IPS-18a (cell line): ENCODE measurements at regions not wholly inside any gene's neighbourhood (a gene's known extent, or its start where the extent isn't known, plus 50 kb on each side); places are given as distances from the start of the nearest gene placed in this dataset.

Experiments
- H3K27ac ChIP-seq: one replicate; pipeline ENCODE4 v1.5.1; 2013; ENCODE audit warnings: low read length
- H3K27me3 ChIP-seq: one replicate; pipeline ENCODE4 v1.6.1; 2013; ENCODE audit warnings: mild to moderate bottlenecking, low read length; ENCODE audit not compliant: control insufficient read depth, insufficient read depth
- H3K36me3 ChIP-seq: one replicate; pipeline ENCODE4 v1.6.1; 2013; ENCODE audit warnings: low read depth, low read length; ENCODE audit not compliant: control insufficient read depth
- H3K4me1 ChIP-seq: one replicate; pipeline ENCODE4 v1.6.1; 2013; ENCODE audit warnings: low read depth, low read length; ENCODE audit not compliant: control insufficient read depth
- H3K4me3 ChIP-seq: one replicate; pipeline ENCODE4 v1.5.1; 2013; ENCODE audit warnings: low read length
- H3K9ac ChIP-seq: one replicate; pipeline ENCODE4 v1.6.1; 2013; ENCODE audit warnings: mild to moderate bottlenecking, low read length, moderate library complexity
- H3K9me3 ChIP-seq: one replicate; pipeline ENCODE4 v1.6.1; 2013; ENCODE audit warnings: low read depth, low read length; ENCODE audit not compliant: control insufficient read depth

DNA sequence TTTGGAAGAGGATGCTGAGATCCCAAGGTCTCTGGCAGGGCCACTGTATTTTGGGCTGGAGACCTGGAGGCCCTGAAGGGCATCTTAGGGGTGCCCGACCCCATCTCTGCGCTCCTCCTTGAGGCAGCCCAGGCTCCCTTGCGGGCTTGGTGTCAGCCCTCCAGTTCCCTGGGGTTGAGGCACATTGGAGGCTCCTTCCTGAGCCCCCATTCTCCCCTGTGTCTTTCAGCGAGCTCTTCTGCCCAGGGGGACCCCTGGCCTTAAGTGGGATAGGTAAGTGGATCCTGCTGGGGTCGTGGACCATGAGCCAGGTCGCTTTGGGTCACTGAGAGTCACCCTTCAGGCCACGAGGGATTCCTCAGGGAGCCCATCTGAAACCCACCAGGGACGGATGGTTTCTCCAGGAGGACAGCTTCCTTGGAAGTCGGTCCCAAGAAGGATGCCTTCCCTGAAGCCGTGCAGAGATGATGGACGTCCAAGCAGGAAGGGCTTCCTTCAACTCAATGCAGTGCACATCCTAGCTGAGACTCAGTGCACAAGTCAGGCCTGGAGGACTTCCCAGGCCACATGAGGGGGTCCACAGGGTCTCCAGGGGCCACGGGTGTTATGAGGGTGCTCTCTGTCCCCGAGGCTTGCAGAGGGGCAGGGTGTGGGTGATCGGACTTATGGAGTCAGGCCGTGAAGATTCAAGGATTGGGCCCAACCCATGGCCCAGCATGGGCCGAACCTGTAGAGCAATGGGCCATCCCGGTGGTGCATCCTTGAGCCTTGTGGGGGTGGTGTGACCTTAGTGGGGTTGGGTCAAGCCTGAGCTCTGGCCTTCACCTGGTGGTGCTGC is 224.3 kb downstream of the SNRPN start:
- Histone ChIP-seq H3K27ac (no peak overlapping the region), H3K27me3 (no peaks in the 10 kb centered on the region), H3K4me1 (no peaks in the 10 kb centered on the region), H3K36me3 (no peaks in the 10 kb centered on the region), H3K9me3 (peaks cover 36% of the 10 kb centered on the region), H3K9ac (no peak overlapping the region), H3K4me3 (no peak overlapping the region)

- peaks cover 34% of the 10 kb centered on the region for H3K9me3 ChIP-seq
- H3K9ac ChIP-seq = no peak overlapping the region
- no peaks in the 10 kb centered on the region for H3K4me1 ChIP-seq
- H3K36me3 ChIP-seq = no peaks in the 10 kb centered on the region
- H3K27me3 ChIP-seq = no peaks in the 10 kb centered on the region
- H3K4me3 ChIP-seq = no peak overlapping the region
- no peak overlapping the region for H3K27ac ChIP-seq
Observed at GRCh38 chr15:25179673-25180511, 225.1 kb downstream of the SNRPN start.

DNA sequence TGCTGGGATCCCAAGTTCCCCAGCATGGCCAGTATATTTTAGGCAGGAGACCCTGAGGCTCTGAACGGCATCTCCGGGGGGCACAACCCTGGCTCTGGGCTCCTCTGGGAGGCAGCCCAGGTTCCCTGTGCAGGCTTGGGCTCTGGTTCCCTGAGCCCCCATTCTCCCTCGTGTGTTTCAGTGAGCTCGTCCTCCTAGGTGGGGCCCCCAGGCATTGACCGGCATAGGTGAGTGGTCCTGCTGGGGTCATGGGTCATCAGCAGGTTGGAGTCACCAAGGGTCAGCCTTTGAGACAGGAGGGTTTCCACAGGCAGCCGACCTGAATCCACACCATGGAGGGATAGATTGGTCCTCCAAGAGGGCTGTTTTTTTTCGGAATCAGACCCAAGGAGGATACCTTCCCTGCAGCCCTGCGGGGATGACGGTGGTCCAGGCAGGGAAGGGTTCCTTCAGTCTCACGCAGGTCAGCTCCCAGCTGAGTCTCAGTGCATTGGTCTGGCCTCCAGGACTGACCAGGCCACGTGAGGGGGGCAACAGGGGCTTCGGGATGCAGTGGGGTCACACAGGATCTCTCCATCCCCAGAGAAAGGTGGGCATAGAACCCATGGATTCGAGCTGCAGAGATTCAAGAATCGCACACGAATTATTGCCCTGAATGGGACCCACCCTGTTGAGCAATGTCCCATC is 226.0 kb downstream of the SNRPN start:
- Histone ChIP-seq H3K9me3 (peaks cover 29% of the 10 kb centered on the region), H3K36me3 (no peaks in the 10 kb centered on the region), H3K27ac (no peak overlapping the region), H3K4me3 (no peak overlapping the region), H3K27me3 (no peaks in the 10 kb centered on the region), H3K4me1 (no peaks in the 10 kb centered on the region), H3K9ac (no peak overlapping the region)

DNA sequence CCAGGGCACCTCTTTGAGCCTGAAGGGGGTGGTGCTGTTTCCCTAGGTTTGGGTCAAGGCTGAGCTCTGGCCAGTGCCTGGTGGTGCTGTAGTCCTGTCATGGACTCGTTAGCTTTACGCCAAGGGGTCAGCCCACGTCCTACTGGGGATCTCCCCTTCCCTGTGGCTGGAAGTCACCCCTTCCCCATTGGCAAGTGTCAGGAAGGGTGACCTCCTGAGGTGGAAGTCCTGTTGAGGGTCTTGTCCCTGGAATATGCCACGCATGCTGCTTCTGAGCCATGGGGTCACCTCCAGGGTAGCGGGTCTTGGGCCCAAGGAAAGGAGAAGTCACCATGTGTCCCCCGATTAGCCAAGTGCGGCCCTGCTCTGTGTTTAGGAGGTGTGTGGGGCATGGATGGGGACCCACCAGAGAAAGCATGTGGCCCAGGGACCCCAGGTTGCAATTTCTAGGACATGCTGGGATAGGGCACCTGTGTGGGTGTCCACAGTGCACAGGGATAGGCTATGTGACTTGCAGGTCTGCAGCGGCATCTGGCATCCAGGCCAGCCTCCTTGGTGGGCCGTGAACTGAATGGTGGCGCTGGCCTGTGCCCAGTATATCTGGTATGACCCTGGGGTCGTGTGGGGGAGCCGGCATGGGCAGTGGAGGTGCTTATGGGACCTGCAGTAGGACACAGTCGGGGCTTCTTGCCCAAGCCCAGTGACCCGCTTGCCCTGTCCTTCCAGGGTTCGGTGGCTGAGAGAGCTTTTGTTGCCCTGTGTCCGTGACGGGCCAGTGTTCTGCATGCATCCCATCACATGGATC is 226.7 kb downstream of the SNRPN start:
- H3K9ac ChIP-seq = no peak overlapping the region
- H3K27me3 ChIP-seq = no peaks in the 10 kb centered on the region
- no peak overlapping the region for H3K4me3 ChIP-seq
- no peaks in the 10 kb centered on the region for H3K4me1 ChIP-seq
- no peak overlapping the region for H3K27ac ChIP-seq
- no peaks in the 10 kb centered on the region for H3K36me3 ChIP-seq
- H3K9me3 ChIP-seq = peaks cover 25% of the 10 kb centered on the region

DNA sequence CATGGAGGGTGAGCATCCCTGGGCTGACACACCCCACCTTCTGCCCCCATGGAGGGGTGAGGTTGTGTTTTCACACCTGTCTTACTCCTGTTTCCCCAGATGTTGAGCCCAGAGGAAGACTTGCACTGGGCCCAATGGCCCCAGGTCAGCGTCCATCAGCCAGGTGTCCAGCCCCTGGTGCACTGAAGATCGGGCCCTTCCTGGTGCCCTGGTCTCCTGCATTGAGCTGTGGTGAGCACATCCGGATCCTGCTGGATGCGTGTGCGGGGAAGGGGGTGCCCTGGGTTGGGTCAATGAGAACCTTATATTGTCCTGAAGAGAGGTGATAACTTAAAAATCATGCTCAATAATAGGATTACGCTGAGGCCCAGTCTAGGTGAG is 227.3 kb downstream of the SNRPN start:
- H3K36me3 ChIP-seq = no peaks in the 10 kb centered on the region
- H3K9me3 ChIP-seq = peaks cover 19% of the 10 kb centered on the region
- H3K4me1 ChIP-seq = no peaks in the 10 kb centered on the region
- H3K4me3 ChIP-seq = no peak overlapping the region
- H3K9ac ChIP-seq = no peak overlapping the region
- no peak overlapping the region for H3K27ac ChIP-seq
- H3K27me3 ChIP-seq = no peaks in the 10 kb centered on the region

DNA sequence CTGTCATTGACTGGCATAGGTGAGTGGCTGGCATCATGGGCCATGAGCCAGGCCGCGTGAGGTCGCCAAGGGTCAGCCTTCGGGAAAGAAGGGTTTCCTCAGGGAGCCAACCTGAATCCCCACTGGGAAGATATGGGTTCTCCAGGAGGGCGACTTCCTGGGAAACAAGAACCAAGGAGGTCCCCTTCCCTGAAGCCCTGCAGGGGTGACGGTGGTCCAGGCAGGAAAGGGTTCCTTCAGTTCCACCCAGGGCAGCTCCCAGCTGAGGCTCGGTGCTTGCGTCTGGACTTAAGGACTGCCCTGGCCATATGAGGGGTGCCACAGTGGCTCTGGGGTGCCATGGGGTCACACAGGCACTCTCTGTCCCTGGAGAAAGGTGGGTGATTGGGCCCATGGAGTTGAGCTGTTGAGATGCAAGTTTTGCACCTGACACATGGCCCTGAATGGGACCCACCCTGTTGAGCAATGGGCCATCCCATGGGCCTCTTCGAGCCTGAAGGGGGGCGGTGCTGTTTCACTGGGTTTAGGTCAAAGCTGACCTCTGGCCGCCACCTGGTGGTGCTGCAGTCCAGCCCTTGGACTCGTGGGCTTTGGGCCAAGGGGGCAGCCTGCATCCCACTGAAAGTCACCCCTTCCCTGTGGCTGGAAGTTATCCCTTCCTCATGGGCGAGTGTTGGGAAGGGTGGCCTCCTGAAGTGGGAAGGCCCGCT is 228.1 kb downstream of the SNRPN start:
- Histone ChIP-seq H3K4me1 (no peaks in the 10 kb centered on the region), H3K4me3 (no peak overlapping the region), H3K9ac (no peak overlapping the region), H3K27ac (no peak overlapping the region), H3K36me3 (no peaks in the 10 kb centered on the region), H3K27me3 (no peaks in the 10 kb centered on the region), H3K9me3 (peaks cover 11% of the 10 kb centered on the region)

DNA sequence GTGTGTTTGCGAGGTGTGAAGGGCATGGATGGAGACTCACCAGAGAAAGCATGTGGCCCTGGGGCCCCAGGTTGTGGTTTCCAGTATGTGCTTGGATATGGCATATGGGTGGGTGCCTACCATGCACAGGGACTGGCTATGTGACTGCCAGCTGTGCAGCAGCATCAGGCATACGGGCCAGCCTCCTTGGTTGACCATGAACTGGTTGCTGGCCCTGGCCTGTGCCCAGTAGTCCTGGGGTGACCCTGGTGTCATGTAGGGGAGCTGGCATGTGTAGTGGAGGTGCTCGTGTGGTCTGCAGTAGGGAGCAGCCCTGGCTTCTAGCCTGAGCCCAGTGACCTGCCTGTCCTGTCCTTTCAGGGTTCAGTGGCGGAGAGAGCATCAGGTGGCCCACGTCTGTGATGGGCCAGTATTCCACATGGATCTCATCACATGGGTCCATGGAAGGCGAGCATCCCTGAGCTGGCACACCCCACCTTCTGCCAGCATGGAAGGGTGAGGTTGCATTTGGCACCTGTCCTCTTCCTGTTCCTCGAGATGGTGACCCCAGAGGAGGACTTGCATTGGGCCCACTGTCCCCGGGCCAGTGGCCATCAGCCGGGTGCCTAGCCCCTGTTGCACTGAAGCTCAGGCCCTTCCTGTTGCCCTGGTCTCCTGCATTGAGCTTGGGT is 228.9 kb downstream of the SNRPN start:
- no peaks in the 10 kb centered on the region for H3K27me3 ChIP-seq
- H3K9ac ChIP-seq = no peak overlapping the region
- H3K4me3 ChIP-seq = no peak overlapping the region
- no peaks in the 10 kb centered on the region for H3K4me1 ChIP-seq
- peaks cover 11% of the 10 kb centered on the region for H3K9me3 ChIP-seq
- H3K27ac ChIP-seq = no peak overlapping the region
- no peaks in the 10 kb centered on the region for H3K36me3 ChIP-seq

- H3K36me3 ChIP-seq = no peaks in the 10 kb centered on the region
- H3K4me3 ChIP-seq = no peak overlapping the region
- H3K27ac ChIP-seq = no peak overlapping the region
- H3K4me1 ChIP-seq = no peaks in the 10 kb centered on the region
- H3K9ac ChIP-seq = no peak overlapping the region
- no peaks in the 10 kb centered on the region for H3K27me3 ChIP-seq
- peaks cover 15% of the 10 kb centered on the region for H3K9me3 ChIP-seq
Observed at GRCh38 chr15:25184356-25185155, 229.8 kb downstream of the SNRPN start.

GRCh38 chr15:25185156-25185710 is 230.4 kb downstream of the SNRPN start:
- H3K27me3 ChIP-seq = no peaks in the 10 kb centered on the region
- peaks cover 22% of the 10 kb centered on the region for H3K9me3 ChIP-seq
- H3K4me1 ChIP-seq = no peaks in the 10 kb centered on the region
- no peaks in the 10 kb centered on the region for H3K36me3 ChIP-seq
- H3K9ac ChIP-seq = no peak overlapping the region
- H3K4me3 ChIP-seq = no peak overlapping the region
- H3K27ac ChIP-seq = no peak overlapping the region
